ENCODE measurements at regions not wholly inside any gene's neighbourhood (a gene's known extent, or its start where the extent isn't known, plus 50 kb on each side); places are given as distances from the start of the nearest gene placed in this dataset.

GRCh38 chr3:124351430-124352148 is 359.7 kb upstream of the ROPN1 start:
- TF ChIP-seq CTCF (IDR thresholded peaks at IDR 0.05; ENCODE audit: extremely low read depth in 1 of 2, insufficient read depth in 1 of 2, low read depth in 1 of 2, low read length in 2 of 2) (peak; percentile 38 to 54), POLR2A (IDR thresholded peaks at IDR 0.05; ENCODE audit: low read depth, low read length) (no peak), EZH2 (IDR thresholded peaks at IDR 0.05; ENCODE audit: borderline replicate concordance, low read depth, low read length, severe bottlenecking) (no peak), MAX (IDR thresholded peaks at IDR 0.05; ENCODE audit: insufficient read depth, insufficient read length) (no peak), POLR2AphosphoS5 (IDR thresholded peaks at IDR 0.05; ENCODE audit: insufficient read depth, low read depth, low read length) (no peak)
